Natural killer cell treated with Interleukin-12 subunit alpha and Interleukin-12 subunit beta and Interleukin-15 and Interleukin-18, amount 100 ng/mL, for 72 hours (primary cell): ENCODE measurements at regions not wholly inside any gene's neighbourhood (a gene's known extent, or its start where the extent isn't known, plus 50 kb on each side); places are given as distances from the start of the nearest gene placed in this dataset.
"Not testable (repeated sequence)": the region's sequence is repeated elsewhere in the genome, so short reads cannot be mapped to it uniquely, and the experiment has no call there.

ENCODE experiments used
- ATAC-seq, 2 donors: fragments of 150-1000 bp; cut with Tn5 transposase in 1 of 2; sonication (Bioruptor Pico), chemical (Tn5 transposase) in 1 of 2; 2 replicates each; pipeline ENCODE4 v1.10.0; 2021
- DNase-seq: peaks from one replicate; pipeline ENCODE4 v3.0.0; 2022; ENCODE audit warnings: low spot score
- H3K27ac Mint-ChIP-seq, 2 donors: 1 replicate in 1 of 2; 2 replicates in 1 of 2; pipeline ENCODE4 v1.8.0; 2022; ENCODE audit warnings: mixed read lengths in 2 of 2, mild to moderate bottlenecking in 1 of 2, moderate library complexity in 1 of 2
- H3K27me3 Mint-ChIP-seq, 2 donors: 1 replicate in 1 of 2; 2 replicates in 1 of 2; pipeline ENCODE4 v1.8.0; 2022; ENCODE audit warnings: mixed read lengths in 2 of 2
- H3K36me3 Mint-ChIP-seq: one replicate; pipeline ENCODE4 v1.8.0; 2022; ENCODE audit warnings: mixed read lengths
- H3K4me1 Mint-ChIP-seq, 2 donors: 1 replicate in 1 of 2; 2 replicates in 1 of 2; pipeline ENCODE4 v1.8.0; 2022; ENCODE audit warnings: low read depth in 2 of 2, mixed read lengths in 2 of 2, mild to moderate bottlenecking in 1 of 2
- H3K4me3 Mint-ChIP-seq: one replicate; pipeline ENCODE4 v1.8.0; 2022; ENCODE audit warnings: mixed read lengths
- H3K9me3 Mint-ChIP-seq: 2 replicates; pipeline ENCODE4 v1.8.0; 2022; ENCODE audit warnings: mixed read lengths

DNA sequence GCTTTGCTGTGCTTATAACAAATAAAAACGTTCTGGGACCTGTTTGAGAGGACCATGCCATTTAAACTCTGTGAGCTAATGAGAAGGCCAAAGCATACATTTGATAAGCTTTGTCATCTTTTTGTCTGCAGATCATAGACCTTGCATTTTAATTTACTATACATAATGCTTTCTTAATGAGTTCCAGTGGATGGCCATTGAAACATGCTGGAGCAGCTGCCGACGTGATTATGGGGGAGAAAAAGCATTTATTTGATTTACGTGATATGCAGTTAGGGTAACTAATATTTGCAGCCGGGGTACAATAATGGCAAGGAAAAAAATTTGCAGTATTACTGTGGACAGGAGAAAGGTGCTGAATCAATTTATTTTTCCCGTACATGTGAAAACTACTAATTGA, 240.2 kb downstream of the FAT3 start:
- no peaks in the 10 kb centered on the region for H3K9me3 Mint-ChIP-seq
- no peak overlapping the region for H3K27ac Mint-ChIP-seq
- no peak for DNase-seq
- no peaks in the 10 kb centered on the region for H3K36me3 Mint-ChIP-seq
- H3K27me3 Mint-ChIP-seq = no peaks in the 10 kb centered on the region
- no peak for ATAC-seq
- no peak overlapping the region for H3K4me3 Mint-ChIP-seq
- peaks cover 0 to 17% of the 10 kb centered on the region in 2 donors for H3K4me1 Mint-ChIP-seq

DNA sequence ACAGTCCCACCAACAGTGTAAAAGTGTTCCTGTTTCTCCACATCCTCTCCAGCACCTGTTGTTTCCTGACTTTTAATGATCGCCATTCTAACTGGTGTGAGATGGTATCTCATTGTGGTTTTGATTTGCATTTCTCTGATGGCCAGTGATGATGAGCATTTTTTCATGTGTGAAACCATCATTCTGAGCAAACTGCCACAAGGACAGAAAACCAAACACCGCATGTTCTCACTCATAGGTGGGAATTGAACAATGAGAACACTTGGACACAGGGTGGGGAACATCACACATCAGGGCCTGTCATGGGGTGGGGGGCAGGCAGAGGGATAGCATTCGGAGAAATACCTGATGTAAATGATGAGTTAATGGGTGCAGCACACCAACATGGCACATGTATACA, 240.8 kb downstream of the FAT3 start:
- not testable (repeated sequence) for DNase-seq, ATAC-seq, H3K27me3 Mint-ChIP-seq, H3K36me3 Mint-ChIP-seq, H3K9me3 Mint-ChIP-seq, H3K27ac Mint-ChIP-seq, H3K4me3 Mint-ChIP-seq
- peaks cover 0 to 17% of the 10 kb centered on the region in 2 donors for H3K4me1 Mint-ChIP-seq

- no peak for DNase-seq
- no peak for ATAC-seq
- no peaks in the 10 kb centered on the region for H3K4me1 Mint-ChIP-seq
- peaks cover 14% of the 10 kb centered on the region for H3K9me3 Mint-ChIP-seq
- H3K4me3 Mint-ChIP-seq = no peak overlapping the region
- H3K36me3 Mint-ChIP-seq = no peaks in the 10 kb centered on the region
- H3K27me3 Mint-ChIP-seq = no peaks in the 10 kb centered on the region
- no peak overlapping the region for H3K27ac Mint-ChIP-seq
Observed at GRCh38 chr11:92473736-92474135, 249.1 kb downstream of the FAT3 start.

DNA sequence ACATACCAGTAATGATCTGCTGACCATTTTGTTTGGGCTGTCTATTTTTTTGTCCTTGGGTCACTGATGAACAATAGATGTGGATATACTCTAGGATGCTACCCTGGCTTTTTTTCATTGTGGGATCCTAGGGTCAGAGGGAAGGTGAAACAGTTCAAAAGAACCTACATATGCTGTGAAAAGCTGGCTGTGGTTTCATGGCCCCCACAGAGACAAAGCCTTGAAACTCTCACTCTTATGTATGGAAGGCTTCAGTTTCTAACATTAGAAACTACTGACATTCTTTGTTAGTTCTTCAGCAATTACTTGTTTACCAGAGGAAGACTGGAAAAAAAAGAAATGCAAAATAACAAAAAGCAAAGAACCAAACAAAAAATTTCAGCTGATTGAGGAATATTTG, 250.7 kb downstream of the FAT3 start:
- Mint-ChIP-seq H3K4me1 (no peaks in the 10 kb centered on the region), H3K27ac (no peak overlapping the region), H3K27me3 (no peaks in the 10 kb centered on the region), H3K9me3 (peaks cover 14% of the 10 kb centered on the region), H3K4me3 (no peak overlapping the region), H3K36me3 (no peaks in the 10 kb centered on the region)
- DNase-seq (no peak), ATAC-seq (no peak)

GRCh38 chr11:92475819-92476218, 251.2 kb downstream of the FAT3 start:
- H3K27ac Mint-ChIP-seq = no peak overlapping the region
- ATAC-seq (no peak), DNase-seq (no peak)
- H3K36me3 Mint-ChIP-seq = no peaks in the 10 kb centered on the region
- H3K4me1 Mint-ChIP-seq = no peaks in the 10 kb centered on the region
- no peak overlapping the region for H3K4me3 Mint-ChIP-seq
- no peaks in the 10 kb centered on the region for H3K27me3 Mint-ChIP-seq
- H3K9me3 Mint-ChIP-seq = peaks cover 12% of the 10 kb centered on the region

- H3K27me3 Mint-ChIP-seq = no peaks in the 10 kb centered on the region
- no peak overlapping the region for H3K27ac Mint-ChIP-seq
- H3K9me3 Mint-ChIP-seq = peaks cover 12% of the 10 kb centered on the region
Observed at GRCh38 chr11:92477686-92478085, 253.1 kb downstream of the FAT3 start.

DNA sequence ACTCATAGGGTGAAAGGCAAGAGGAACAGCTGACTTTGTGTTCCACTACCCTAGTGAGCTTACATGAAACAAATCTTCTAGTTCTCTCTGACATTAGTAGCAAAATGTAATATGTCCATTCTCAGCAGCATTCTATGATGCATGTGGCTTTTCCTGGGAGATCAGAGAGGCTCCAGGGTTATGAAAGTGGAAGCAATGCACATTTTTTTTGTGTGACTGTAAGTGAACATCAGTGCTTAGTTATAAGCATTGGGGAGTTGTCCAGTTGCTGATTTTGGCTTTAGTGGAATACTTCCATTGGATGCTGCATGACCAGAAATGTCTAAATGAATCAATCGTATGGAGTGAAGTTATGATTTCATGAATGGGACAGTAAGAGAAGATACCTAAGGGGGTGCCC, 255.9 kb downstream of the FAT3 start:
- no peaks in the 10 kb centered on the region for H3K36me3 Mint-ChIP-seq
- H3K9me3 Mint-ChIP-seq = peaks cover 5% of the 10 kb centered on the region
- no peak for ATAC-seq
- no peaks in the 10 kb centered on the region for H3K4me1 Mint-ChIP-seq
- H3K27me3 Mint-ChIP-seq = no peaks in the 10 kb centered on the region
- H3K27ac Mint-ChIP-seq = no peak overlapping the region
- no peak overlapping the region for H3K4me3 Mint-ChIP-seq
- DNase-seq = no peak

More at GRCh38 chr11:92477686-92478085, 253.1 kb downstream of the FAT3 start:
- no peaks in the 10 kb centered on the region for H3K36me3 Mint-ChIP-seq
- H3K4me1 Mint-ChIP-seq = no peaks in the 10 kb centered on the region
- no peak overlapping the region for H3K4me3 Mint-ChIP-seq
- DNase-seq = no peak
- no peak for ATAC-seq

DNA sequence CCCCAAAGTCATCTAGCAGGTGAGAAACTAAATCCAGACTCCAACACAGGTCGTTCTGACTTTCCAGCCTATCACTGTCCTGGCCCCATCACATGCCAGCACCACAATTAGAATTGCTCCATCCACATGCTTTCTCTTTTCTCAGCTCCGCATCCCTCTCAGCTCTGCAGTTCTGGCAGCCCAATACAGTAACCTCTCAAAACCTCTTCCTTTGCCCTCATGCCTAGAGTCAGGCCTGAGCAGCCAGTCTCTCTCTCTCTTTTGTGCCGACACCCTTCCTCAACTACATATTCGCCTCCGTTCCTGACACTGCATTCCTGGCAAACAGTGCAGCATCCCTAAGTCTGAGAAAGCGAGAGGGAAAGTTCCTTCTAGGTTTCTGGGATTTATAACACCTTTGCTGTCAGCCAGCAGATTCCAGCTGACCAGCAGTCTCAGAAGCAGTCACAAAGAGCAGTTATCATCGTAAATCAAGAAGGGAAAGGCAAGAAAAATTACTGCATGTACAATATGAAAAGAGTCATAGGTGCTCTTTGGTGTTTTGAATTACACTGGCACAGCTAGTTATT, 258.0 kb downstream of the FAT3 start:
- no peak for DNase-seq
- peak in 1 of 2 donors; percentile 27 for ATAC-seq
- Mint-ChIP-seq H3K4me3 (no peak overlapping the region), H3K36me3 (no peaks in the 10 kb centered on the region), H3K9me3 (peaks cover 2% of the 10 kb centered on the region), H3K27ac (no peak overlapping the region), H3K27me3 (no peaks in the 10 kb centered on the region), H3K4me1 (no peaks in the 10 kb centered on the region)

- no peaks in the 10 kb centered on the region for H3K4me1 Mint-ChIP-seq
- no peak overlapping the region for H3K27ac Mint-ChIP-seq
- no peak overlapping the region for H3K4me3 Mint-ChIP-seq
- H3K36me3 Mint-ChIP-seq = no peaks in the 10 kb centered on the region
- H3K27me3 Mint-ChIP-seq = no peaks in the 10 kb centered on the region
- DNase-seq (no peak), ATAC-seq (no peak)
- H3K9me3 Mint-ChIP-seq = no peaks in the 10 kb centered on the region
Observed at GRCh38 chr11:92484570-92484969, 260.0 kb downstream of the FAT3 start.

- DNase-seq (no peak), ATAC-seq (no peak)
- Mint-ChIP-seq H3K4me3 (no peak overlapping the region), H3K4me1 (no peaks in the 10 kb centered on the region), H3K9me3 (no peaks in the 10 kb centered on the region), H3K27ac (no peak overlapping the region), H3K27me3 (no peaks in the 10 kb centered on the region), H3K36me3 (no peaks in the 10 kb centered on the region)
Observed at GRCh38 chr11:92489826-92490399, 265.3 kb downstream of the FAT3 start.

- ATAC-seq = no peak
- H3K4me3 Mint-ChIP-seq = no peak overlapping the region
Observed at GRCh38 chr11:92492372-92492771, 267.8 kb downstream of the FAT3 start.

DNA sequence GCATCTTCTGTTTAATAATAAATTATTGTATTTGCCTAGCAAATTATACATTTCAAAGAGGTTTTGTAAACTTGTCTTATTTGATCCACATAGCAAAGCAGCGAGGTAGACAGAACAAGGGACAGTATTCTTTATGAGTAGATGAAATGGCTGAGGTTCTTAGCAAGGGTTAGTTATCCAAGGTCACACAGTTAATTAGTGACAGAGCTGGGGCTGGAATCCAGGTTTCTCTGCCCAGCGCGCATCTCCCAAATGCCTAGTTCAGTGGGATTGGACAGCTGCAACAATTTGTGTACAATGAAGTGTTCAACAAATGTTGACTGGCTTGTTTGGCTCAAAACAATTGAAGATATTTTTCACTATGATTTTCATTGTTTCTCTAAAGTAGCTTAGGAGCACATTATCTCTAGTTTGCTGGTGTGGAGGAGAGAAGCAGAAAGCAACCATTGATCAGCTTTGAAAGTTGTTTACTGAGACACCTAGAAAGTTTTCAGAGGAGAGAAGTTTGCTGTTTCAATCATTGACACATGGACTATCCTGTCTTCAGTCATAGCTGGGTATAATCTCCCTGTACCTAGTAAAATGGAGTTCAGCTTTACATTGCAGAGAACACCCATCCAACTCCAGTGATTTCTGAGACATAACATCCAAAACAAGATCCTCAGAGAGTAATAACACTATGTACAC, 270.6 kb downstream of the FAT3 start:
- Mint-ChIP-seq H3K4me3 (no peak overlapping the region), H3K36me3 (no peaks in the 10 kb centered on the region), H3K9me3 (peaks cover 8% of the 10 kb centered on the region), H3K4me1 (no peaks in the 10 kb centered on the region), H3K27me3 (peaks cover 0 to 3% of the 10 kb centered on the region in 2 donors), H3K27ac (no peak overlapping the region)
- ATAC-seq (no peak), DNase-seq (no peak)

More at GRCh38 chr11:92492372-92492771, 267.8 kb downstream of the FAT3 start:
- H3K27ac Mint-ChIP-seq = no peak overlapping the region
- DNase-seq = no peak
- H3K9me3 Mint-ChIP-seq = peaks cover 4% of the 10 kb centered on the region
- peaks cover 0 to 3% of the 10 kb centered on the region in 2 donors for H3K27me3 Mint-ChIP-seq
- H3K36me3 Mint-ChIP-seq = no peaks in the 10 kb centered on the region
- H3K4me1 Mint-ChIP-seq = no peaks in the 10 kb centered on the region

GRCh38 chr11:92500453-92500852, 275.8 kb downstream of the FAT3 start:
- no peak overlapping the region for H3K27ac Mint-ChIP-seq
- H3K27me3 Mint-ChIP-seq = peaks cover 0 to 3% of the 10 kb centered on the region in 2 donors
- no peak overlapping the region for H3K4me3 Mint-ChIP-seq
- no peak for ATAC-seq
- no peaks in the 10 kb centered on the region for H3K4me1 Mint-ChIP-seq
- DNase-seq = no peak
- H3K9me3 Mint-ChIP-seq = peaks cover 8% of the 10 kb centered on the region
- H3K36me3 Mint-ChIP-seq = no peaks in the 10 kb centered on the region

DNA sequence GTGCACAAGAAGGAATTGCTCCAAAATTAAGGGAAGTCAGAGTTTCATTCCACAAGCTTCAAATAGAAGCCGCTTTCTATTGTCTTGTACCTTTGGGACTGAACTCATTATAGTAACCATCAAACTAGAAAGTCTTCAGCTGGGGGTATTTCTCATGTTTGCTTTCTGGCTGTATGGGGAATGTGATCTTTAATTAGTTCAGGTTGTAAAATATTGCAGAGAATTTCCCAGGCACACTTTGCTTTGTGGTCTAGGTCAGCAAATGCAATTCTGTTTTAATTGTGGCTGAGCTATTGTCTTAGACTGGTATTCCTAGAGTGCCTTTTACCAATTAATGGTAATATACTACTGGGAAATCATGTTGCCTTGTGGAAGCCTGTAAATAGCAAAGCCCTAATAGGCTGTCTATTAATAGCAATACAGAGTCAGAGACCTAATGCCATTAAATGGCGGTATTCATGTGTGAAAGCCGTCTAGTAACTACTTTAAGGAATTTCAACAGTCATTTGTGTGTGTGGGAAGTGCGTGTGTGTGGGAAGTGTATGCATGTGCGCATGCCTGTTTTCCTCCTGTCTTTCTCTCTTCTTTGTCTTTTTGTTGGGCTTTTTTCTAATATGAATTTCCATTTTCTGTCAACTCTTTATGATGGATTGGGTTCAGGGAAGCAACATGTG, 276.6 kb downstream of the FAT3 start:
- DNase-seq (no peak), ATAC-seq (no peak)
- no peaks in the 10 kb centered on the region for H3K36me3 Mint-ChIP-seq
- no peaks in the 10 kb centered on the region for H3K4me1 Mint-ChIP-seq
- H3K27me3 Mint-ChIP-seq = peaks cover 0 to 3% of the 10 kb centered on the region in 2 donors
- H3K27ac Mint-ChIP-seq = no peak overlapping the region
- no peak overlapping the region for H3K4me3 Mint-ChIP-seq
- H3K9me3 Mint-ChIP-seq = peaks cover 7% of the 10 kb centered on the region
